CD4-positive, alpha-beta T cell treated with Interleukin-21 for 1 hour (primary cell): ENCODE measurements at regions not wholly inside any gene's neighbourhood (a gene's known extent, or its start where the extent isn't known, plus 50 kb on each side); places are given as distances from the start of the nearest gene placed in this dataset.
"Not testable (repeated sequence)": the region's sequence is repeated elsewhere in the genome, so short reads cannot be mapped to it uniquely, and the experiment has no call there.

ENCODE experiments used
- DNase-seq: peaks from one replicate; pipeline ENCODE4 v3.0.0-alpha.2; 2020

DNA sequence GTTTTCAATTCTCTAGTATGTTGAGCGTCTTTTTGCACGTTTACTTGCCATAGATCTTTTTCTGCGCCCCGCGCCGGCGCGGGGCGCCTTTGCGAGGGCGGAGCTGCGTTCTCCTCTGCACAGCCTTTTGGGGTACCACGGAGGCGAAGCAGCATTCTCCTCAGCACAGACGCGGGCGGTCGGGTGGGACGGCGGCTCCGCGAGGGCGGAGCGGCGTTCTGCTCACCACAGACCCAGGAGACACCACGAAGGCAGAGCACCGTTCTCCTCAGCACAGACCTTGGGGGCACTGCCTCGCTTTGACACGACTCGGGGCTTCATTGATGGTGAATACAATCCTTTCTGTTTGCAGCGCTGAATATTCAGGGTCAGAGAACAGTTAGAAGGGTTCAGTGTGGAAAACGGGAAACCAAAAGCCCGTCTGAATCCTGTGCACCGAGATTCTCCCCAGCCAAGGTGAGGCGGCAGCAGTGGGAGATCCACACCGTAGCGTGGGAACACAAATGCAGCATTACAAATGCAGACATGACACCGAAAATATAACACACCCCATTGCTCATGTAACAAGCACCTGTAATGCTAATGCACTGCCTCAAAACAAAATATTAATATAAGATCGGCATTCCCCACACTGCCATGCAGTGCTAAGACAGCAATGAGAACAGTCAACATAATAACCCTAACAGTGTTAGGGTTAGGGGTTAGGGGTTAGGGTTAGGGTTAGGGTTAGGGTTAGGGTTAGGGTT is 190.7 kb upstream of the VIPR2 start:
- not testable (repeated sequence) for DNase-seq

DNA sequence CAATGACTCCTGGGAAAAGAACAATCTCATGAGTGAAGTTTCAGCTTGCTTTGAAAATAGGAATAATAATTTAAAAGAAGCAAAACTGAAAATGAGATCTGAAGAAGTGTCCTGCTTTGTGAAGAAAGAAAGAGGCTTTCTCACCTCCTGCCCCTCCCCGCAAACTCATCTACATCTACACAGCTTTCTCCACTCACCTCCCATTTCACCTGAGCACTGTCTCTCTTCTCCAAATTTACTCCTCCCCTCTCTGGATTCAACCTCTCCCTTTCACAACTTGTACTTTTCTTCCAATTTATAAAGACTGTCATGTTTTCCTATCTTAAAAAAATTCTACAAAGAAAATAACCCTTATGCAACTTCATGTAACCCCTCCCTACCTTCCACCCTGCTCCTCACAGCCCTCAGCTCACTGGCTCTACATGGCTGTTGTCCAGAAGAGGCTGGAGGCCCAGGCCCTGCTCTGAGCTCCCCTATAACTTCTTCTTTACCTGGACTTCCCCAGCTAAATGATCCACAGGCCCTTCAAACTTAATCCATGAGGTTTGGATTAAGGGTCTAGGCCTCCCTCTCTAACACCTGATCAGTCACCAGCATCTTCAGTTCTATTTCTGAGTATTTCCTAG is 188.3 kb upstream of the VIPR2 start:
- not testable (repeated sequence) for DNase-seq

DNA sequence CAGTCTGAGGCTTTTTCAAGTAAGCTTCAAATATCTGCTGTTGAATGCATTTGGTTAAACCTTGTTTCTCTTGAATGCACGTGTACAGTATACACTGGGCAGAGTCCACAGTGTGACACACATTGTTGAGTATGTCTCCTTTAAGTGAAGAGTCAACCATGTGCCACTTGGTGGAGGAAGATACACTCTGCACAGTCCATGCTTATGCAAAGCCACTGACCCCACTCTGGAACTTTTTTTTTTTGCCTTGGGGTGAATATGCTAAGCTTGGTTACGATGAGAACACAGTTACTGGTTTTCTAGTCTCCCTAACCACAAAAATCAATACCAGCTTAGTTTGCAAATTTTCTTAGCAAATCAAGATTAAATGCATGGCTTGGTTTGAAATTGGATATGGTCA is 186.8 kb upstream of the VIPR2 start:
- DNase-seq, result no peak

DNA sequence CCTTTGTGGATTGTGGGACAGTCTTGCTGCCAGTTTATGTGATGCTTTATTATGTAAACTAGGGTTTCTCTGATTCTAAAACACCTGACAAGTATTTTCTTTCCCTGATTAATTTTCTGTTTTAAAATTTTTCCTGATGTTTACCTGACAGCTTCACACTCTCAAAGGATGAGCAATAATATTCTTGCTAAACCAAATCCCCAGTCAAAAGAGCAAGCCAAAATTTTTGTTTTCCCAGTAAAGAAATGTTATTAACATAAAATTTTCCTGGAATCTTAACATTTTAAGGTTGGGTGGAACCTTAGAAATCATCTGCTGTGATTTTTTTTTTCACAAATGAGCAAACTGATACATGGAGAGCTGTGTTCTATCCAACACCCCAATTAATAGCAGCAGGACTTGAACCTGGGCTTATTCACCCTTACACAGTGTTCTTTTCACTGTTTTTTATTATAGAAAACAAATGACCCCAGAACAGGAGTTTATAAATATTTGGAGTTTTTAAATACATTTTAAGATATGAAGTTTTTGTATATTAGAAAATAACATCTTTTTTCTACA is 185.2 kb upstream of the VIPR2 start:
- DNase-seq, result no peak

DNA sequence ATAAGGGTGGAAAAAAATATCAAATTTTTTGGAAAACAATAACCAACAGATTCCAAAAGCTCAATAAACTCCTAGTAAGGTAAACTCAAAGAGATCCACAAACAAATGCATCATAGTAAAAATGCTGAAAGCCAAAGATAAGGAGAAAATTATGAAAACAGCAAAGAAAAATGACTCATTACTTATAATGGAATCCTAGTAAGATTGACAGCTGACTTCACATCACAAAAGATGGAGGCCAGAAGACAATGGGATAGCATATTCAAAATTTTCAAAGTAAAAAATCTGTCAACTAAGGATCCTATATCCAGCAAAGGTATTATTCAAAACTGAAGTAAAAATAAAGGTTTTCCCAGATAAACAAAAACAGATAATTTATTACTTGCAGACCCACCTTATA is 183.4 kb upstream of the VIPR2 start:
- no peak for DNase-seq

DNA sequence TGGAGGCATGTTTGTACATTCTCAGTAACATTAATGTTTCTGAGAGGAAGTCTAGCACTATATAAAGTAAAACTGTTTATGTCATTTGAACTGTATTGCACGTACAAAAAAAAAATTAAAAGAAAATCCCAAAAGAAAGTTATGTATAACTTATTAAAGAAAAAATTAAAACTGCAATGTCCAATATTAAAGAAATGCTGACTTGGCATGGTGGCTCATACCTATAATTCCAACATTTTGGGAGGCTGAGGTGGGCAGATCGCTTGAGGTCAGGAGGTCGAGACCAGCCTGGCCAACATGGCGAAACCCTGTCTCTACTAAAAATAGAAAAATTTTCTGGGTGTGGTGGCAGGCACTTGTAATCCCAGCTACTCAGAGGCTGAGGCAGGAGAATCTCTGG is 178.7 kb upstream of the VIPR2 start:
- no peak for DNase-seq

DNA sequence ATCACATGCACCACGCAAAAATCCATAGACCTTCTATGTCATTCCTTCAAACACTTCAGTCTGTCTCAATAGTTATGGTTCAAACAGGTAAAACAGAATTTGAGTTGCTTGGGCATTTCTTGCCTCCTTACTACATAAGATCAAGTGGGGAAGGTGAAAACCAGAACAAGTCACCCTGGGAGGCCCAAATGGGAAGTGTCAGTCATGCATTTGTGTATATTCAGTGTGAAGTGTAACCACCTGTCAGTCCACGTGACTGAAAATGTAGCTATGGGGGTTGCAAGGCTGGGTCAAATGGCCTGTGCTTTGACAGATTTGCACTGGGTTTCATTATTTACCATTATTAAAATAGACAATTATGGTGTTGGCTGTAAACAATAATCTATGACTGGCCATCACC is 176.6 kb upstream of the VIPR2 start:
- no peak for DNase-seq

DNA sequence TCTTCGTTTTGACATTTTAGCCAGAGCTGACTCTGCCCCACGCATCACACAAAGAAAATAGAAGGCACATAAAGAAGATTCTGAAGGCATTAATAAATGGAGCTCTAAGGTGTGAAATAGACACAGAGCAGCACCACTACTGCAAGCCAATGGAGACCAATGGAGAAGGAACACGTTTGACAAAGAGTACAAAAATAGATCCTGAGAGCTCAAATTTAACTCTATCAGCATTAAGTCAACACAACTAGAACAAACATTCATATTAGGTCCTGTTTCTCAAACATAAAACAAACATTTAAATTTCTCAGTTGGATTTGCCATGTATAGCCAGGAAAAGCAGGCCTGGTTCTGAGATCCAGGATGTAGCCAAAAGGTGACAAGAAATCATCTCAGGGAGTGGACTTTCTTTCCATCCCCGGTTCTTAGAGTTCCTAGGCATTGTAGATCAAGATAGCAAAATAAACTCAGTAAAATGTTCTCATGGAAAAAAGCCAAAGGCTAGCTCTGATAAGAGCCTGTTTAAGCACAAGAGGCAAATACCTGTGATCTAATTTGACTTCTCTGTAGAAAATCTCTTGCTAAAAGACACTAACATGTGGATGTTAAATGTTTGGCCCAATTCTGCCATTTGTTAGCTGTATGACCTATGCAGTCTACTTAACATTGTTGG is 174.2 kb upstream of the VIPR2 start:
- DNase-seq, result no peak

DNA sequence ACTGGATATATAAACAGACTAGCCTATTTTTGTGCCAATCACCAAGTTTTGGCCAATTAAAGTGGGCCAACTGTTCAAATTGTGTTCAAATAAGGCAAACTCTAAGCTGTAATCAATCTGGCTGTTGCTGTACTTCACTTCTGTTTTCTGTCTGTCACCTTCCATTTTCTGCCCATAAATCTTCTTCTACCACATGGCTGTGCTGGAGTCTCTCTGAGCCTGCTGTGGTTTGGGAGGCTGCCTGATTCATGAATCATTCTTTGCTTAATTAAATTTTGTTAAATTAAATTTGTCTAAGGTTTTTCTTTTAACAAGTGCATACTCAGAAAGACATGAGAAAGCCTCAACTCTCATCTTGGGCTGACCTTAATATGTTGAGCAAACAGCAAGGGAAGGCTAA is 172.6 kb upstream of the VIPR2 start:
- no peak for DNase-seq

DNA sequence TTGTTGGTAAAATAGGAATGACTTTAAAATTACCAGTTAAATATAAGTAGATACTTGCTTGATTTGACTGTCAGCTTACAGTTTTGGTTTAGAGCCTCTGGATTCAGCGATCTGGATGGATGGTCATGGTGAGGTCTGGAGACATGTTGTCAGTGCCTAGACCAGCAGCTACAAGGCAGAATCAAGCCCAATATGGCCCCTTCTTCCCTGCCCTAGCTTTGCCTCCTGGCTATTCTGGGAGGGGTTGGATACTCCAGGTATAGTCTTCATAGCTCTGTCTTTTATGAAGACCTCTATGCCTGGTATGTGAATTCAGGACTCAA is 166.5 kb upstream of the VIPR2 start:
- no peak for DNase-seq

DNA sequence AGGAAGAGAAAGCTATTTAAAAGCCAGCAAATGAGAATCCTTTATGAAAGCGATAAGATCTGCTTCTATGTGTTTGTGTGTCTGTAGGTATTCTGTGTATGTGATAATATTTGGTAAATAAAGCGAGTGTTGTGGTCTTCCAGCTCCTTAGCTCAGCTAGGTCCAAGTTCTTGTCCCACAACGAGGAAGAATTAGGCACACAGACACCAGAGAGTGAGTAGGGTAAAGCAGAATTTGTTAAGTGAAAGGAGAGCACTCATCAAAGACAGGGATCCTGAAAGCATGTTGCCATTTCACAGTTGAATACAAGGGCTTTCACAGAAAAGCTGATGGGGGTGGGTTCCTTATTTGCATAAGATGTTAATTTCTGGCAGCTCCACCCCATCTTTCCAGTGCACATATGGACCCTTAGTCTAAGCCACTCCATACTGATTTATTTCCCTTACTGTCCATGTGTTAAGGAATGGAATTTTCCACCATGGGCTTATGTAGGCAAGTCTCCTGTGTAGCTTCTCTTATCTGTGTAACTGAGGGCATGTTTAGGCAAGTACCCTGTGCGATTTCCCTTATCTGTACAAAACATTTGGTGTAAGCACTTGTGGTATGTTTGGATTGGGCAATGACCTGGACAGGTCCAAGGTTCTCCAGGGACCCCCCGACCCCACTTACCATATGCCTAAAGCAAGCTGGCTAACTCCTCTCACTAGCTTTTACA is 165.9 kb upstream of the VIPR2 start:
- DNase-seq, result no peak

DNA sequence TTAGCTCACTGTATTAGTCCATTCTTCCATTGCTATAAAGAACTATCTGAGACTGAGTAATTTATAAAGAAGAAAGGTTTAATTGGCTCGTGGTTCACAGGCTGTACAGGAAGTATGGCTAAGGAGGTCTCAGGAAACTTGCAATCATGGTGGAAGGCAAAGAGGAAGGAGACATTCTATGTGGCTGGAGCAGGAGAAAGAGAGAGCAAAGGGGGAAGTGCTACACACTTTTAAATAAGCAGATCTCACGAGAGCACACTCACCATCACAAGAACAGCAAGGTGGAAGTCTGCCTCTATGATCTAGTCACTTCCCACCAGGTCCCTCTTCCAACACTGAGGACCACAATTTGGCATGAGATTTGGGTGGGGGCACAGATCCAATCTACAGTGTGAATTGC is 164.5 kb upstream of the VIPR2 start:
- DNase-seq, result not testable (repeated sequence)

DNA sequence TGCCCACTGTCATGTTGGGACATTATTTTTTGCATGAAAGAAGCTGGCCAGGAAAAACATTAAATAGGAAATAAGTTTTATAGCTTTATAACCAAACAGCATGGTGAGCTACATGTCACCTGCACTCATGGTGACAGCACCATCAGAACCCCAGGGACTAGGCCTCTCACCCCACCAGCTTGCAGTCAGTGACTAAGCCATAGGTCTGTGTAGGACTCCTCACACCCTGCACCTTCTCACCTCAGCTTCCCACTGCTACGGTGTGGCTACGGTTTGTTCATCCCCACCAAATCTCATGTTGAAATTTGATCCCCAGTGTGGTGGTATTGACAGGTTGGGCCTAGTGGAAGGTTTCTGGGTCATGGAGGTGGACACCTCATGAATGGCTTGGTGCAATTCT is 161.3 kb upstream of the VIPR2 start:
- no peak for DNase-seq

DNA sequence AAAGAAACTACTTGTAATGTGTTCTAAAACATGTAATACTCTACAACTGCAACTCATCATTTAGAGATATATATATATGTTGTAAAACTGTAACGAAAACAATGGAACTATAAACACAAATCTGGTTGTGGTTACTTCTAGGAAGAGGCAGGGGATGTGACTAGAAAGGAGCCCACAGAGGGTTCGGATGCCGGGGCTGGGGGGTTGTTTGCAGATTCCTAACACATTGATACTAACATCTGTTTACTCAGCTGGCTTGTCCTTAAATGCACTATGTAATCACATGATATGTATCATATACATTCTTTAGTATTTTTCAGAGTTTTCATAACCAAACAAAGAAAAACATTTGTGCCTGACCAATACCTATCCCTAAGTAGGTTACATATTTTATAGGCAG is 160.5 kb upstream of the VIPR2 start:
- not testable (repeated sequence) for DNase-seq

DNA sequence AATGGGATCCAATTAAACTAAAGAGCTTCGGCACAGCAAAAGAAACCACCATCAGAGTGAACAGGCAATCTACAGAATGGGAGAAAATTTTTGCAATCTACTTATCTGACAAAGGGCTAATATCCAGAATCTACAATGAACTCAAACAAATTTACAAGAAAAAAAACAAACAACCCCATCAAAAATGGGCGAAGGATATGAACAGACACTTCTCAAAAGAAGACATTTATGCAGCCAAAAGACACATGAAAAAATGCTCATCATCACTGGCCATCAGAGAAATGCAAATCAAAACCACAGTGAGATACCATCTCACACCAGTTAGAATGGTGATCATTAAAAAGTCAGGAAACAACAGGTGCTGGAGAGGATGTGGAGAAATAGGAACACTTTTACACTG is 158.8 kb upstream of the VIPR2 start:
- DNase-seq, result not testable (repeated sequence)

DNA sequence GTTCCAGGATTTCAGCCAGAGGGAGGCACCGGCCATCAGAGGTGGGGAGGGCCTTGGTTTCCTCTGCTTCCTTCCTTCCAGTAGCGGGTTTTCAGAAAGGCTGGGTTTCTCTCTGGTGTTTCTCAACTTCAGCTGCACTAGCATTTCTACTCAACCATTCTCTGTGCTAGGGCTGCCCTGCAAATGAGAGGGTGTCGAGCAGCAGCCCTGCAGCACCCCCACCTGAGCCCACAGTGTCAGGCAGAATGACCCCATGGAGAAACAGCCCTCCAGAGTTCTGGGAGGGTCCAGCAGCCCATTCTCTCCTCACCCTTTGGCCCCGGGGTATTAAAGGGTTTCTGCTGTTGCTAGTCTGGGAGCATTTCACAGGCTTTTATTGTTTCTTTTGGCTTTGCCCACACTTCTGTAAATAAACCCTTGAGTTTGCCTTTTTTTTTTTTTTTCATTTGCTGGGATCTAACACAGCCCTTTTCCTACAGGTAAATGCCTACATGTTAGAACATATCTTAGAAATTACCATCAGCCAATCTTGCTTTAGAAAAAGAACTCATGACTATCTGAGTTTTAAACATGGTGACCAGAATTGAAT is 151.5 kb upstream of the VIPR2 start:
- no peak for DNase-seq

DNA sequence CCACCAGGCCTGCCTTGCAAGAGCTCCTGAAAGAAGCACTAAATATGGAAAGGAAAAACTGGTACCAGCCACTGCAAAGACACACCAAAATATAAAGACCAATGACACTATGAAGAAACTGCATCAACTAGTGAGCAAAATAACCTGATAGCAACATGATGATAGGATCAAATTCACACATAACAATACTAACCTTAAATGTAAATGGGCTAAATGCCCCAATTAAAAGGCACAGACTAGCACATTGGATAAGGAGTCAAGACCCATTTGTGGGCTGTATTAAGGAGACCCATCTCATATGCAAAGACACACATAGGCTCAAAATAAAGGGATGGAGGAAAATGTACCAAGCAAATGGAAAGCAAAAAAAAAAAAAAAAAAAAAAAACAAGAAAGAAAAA is 141.8 kb upstream of the VIPR2 start:
- DNase-seq, result not testable (repeated sequence)

DNA sequence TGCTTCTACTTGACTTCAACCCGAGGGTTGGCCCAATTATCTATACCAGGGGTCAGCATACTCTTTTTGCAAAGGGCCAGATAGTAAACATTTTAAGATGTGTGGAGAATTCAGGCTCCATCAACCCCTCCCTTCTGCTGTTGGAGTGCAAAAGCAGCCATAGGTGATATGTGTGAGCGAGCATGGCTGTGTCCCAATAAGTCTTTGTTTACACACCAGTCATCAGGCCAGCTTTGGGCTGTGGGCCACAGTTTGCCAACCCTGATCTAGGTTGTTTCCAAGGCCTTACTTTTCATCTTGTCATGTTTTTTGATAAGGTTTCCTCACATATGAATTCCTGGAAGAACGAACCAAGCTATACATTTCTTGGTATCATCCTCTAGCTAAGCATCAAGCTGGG is 136.9 kb upstream of the VIPR2 start:
- no peak for DNase-seq

DNA sequence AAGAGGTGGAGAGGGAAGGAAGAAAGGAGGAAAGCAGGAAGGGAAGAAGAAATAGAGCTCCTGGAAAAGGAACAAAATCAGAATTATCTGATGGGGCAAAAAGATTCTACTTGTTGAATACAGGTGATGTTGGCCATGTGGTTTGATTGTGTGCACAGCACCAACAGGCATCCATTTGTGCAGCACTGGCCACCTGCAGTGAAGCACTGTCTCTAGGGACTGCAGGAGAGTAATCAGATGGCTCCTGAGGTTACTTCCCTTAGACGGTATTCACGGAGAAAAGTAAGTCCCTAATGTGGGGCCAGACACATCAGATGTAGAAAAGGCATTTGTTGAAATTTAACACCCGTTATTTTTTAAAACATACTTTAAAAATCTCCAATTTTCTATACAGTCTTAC is 135.3 kb upstream of the VIPR2 start:
- DNase-seq, result no peak

DNA sequence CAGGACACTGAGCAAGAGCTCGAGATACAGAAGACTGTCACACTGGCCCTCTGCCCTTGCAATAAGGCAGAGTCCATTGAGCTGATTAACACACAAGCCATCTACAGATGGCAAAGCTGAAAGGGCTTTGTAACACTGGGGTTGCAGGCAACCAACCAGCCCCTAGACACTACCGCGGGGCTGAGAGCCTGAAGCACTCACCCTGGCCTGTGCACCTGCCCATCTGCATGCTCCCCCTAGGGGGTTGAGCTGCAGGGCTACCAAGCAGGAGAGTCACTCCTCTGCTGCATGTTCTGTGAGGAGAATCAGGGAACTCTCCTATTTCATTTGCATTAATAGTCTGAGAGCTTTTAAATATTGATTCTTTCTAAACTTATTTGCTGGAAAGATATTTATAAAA is 128.1 kb upstream of the VIPR2 start:
- DNase-seq, result no peak

DNA sequence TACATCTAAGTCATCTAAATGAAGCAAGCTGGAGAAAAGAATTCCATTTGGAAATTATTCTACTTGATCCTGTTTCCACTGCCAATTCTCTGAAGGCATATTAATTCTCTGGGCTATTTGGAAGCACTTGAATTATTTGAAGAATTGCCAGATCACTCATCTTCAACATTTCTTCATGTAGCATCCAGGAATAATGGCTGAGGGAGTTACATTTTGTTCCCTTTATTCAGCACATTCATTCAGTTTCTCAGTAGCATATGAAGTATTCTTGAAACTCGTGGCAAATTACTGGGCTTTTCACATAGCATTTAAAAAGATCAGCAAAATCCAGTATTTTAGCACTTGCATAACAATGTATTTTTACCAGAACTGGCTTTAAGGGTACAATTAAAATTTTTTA is 127.1 kb upstream of the VIPR2 start:
- no peak for DNase-seq

DNA sequence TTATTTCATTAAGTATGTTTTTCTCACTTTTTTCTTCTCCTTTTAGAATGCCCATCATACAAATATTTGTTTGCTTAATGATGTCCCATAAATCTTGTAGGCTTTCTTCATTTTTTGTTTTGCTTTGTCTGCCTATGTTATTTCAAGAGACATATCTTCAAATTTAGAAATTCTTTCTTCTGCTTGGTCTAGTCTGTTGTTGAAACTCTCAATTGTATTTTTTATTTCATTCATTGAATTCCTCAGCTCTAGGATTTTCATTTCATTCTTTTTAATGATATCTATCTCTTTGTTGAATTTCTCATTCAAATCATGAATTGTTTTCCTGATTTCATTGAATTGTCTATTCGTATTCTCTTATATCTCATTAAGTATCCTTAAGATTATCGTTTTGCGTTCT is 125.1 kb upstream of the VIPR2 start:
- DNase-seq, result no peak

DNA sequence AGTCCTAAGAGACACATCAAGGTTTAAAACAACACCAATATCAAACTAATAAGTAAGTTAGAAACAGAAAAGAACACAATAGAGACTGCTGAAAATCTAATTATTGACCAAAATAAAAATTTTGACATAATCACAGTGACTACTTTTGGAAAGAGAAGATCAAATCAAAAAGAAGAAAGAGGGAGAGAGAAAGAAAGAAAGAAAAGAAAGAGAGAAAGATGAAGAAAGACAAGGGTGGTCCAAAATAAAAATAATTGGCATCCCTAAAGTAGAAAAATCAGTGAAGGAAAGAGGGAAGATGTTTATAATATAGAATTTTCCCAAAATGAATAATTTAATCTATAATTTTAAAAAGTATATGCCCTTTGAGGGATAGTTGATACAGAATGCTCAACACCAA is 118.8 kb upstream of the VIPR2 start:
- DNase-seq, result no peak
